ENCODE measurements at regions not wholly inside any gene's neighbourhood (a gene's known extent, or its start where the extent isn't known, plus 50 kb on each side); places are given as distances from the start of the nearest gene placed in this dataset.

- DNase-seq, result peak; percentile 70
Measured at GRCh38 chr16:64823481-64824075, 298.3 kb downstream of the CDH11 start.

GRCh38 chr16:64809876-64810629 is 311.8 kb downstream of the CDH11 start:
- no peak for DNase-seq

GRCh38 chr16:64808474-64808873 is 313.4 kb downstream of the CDH11 start:
- DNase-seq, result peak; percentile 47

- no peak for DNase-seq
Measured at GRCh38 chr16:64791756-64792155, 330.1 kb downstream of the CDH11 start.

GRCh38 chr16:64784635-64785034 is 337.2 kb downstream of the CDH11 start:
- DNase-seq, result no peak

GRCh38 chr16:64782484-64782883 is 339.4 kb downstream of the CDH11 start:
- DNase-seq, result peak; percentile 3

GRCh38 chr16:64780445-64780844 is 341.4 kb downstream of the CDH11 start:
- no peak for DNase-seq

DNA sequence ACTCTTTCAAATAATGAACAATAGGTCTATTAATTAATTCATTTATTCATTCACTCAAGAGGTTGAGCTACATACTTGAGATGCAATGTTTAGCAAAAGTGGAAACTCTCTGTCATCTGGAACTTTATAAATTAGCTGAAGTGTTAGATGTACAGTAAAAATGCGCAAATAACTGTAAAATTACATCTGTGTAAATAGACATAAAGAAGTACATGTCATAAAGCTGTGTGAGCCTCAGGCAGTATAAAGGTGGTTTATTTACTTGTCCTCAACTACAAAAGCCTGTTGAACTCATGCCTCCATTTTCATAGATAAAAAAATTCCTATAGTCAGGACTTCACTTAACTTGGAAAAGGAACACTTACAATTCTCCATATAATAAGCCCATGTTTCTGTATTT is 343.1 kb downstream of the CDH11 start:
- no peak for DNase-seq

DNA sequence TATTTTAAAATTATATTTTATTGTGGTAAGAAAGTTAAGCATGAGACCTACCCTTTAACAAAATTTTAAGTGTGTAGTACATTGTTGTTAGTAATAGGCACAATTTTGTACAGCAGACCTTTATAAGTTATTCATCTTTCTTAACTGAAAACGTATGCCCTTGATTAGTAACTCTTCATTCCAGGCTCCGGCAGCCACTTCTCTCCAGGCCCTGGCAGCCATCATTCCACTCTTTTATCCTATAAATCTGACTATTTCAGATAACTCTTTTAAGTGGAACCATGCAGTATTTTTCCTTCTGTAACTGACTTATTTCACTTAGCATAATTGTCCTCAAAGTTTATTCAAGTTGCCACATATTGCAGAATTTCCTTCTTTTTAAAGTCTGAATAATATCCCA is 348.2 kb downstream of the CDH11 start:
- DNase-seq, result no peak

GRCh38 chr16:64773184-64773583 is 348.7 kb downstream of the CDH11 start:
- no peak for DNase-seq

DNA sequence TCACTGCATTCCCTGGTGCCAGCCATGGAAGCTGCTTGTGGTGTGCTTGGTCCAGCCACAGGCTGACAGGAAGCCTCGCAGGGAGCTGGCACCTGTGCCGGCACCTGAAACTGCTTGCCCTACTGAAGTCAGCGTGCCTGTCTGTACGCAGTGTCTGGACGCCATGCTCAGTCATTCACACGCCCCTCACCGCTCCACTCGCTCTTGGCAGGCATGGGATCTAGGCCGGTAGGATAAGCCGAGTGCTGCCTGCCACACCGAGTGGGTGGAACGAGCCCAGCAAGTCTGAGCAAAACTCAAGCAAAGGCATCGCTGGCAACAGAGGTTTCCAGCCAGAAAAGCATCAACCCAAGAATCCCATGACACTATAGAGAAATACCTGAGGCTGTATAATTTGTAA is 350.6 kb downstream of the CDH11 start:
- no peak for DNase-seq

DNA sequence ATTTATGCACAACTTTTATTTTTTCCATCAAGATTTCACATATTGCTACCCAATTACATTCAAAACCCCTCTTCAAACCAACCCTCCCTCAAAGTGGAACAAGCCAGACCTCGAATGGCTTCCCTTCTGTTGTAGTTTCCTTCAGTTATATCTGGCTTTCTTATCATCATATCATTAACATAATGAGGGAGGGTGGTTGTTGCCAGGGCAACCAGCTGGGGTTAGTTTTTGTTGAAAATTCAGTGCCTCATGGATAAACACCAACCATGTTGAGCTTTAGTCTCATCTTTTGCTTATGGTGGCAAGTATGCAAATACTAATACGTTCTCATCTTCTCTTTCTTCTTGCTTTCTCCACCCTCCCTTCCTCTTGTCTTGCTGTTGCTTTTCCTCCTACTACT is 359.7 kb downstream of the CDH11 start:
- no peak for DNase-seq

- DNase-seq, result no peak
Measured at GRCh38 chr16:64754279-64754678, 367.6 kb downstream of the CDH11 start.

DNA sequence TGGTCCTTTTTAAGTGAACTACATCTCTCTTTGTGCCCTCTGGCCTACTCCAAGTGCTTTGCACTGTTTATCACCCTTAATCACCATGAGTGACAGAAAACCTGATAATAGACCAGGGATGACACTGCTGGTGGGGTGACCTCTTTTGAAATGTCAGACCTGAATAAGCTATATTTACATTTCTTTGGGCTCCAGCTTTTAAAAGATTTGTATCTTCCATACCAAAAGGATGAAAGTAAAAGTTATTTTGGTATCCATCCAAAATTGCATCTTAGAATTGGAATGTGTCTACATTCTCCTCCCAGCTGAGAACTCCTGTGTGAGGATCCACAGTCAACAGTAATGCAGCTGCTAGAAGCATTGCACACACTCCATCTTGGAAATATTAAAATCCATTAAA is 370.0 kb downstream of the CDH11 start:
- DNase-seq, result no peak

GRCh38 chr16:64749346-64749745 is 372.5 kb downstream of the CDH11 start:
- DNase-seq, result no peak

- DNase-seq, result peak; percentile 5
Measured at GRCh38 chr16:64745258-64745930, 376.5 kb downstream of the CDH11 start.

DNA sequence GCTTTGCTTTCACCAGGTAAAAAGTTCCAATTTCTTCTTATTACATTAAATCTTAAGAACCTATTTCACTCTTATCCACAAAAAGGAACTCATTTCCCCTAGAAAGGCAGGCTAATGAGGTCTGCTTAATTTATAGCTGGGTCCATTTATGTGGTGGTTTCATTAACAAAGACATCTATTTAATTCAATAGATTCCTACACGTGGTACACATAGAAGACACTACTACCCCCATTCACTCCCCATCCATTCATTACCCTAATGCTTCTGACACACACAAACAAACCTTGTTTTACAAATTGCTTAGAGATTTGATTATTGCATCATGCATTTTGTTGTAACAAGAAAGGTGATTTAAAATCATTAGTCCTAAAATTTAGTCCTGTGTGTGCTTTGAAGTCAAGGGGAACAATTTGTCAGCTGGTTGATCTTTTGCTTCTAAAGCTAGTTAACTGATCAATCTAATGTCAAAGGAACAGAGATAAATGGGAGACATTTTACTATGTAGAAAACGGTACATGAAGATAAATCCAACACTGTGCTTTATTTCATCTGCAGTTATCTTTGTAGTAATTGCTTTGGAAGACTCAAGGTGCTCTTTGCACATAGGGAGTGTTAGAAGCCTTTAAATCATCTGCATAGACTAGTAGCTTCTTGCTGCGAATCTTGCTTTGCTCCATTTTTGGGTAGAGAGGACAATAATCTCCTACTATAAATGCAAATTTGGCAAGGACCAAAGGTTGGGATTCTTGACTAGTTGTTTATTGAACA is 379.2 kb downstream of the CDH11 start:
- no peak for DNase-seq

- no peak for DNase-seq
Measured at GRCh38 chr16:64740261-64740660, 381.6 kb downstream of the CDH11 start.

DNA sequence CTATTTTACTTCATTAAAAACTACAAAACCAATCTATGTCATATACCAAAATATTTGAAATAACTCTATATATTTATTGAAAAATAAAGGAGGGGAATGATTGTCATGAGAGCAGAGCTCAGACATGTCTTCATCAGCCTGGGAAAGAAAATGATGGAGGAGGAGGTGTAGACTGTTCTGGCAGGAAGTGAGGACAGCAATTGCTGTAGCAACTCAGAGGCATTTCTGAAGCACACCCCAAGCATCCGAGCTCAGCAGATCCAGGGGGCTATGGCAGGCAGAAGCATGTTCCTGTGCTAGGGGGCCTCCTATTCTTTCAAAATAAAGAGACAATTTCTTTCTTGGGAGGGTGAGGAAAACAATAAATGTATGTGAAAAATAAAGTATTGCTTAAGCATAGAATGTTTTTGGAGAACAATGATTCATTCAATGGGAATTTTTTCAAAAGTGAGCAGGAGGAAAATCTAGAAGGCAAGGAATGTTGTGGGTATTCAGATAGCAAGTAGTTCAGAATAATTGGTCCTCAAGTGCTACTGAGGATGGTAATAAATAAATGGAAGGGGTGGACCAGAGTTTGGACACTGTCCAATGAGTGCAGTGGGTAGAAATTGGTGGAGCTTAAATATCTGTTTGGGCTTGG is 383.4 kb downstream of the CDH11 start:
- DNase-seq, result no peak

DNA sequence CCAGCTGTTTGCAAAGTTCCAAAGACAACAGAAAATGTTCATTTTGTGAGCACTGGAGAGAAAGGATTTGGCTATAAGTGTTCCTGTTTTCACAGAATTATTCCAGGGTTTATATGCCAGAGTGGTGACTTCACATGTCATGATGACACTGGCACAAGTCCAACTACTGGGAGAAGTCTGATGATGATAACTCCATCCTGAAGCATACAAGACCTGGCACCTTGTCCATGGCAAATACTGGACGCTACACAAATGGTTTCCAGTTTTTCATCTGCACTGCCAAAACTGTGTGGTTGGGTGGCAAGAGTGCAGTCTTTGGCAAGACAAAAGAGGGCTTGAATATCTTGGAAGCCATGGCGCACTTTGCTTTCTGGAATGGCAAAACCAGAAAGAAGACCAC is 385.0 kb downstream of the CDH11 start:
- no peak for DNase-seq

DNA sequence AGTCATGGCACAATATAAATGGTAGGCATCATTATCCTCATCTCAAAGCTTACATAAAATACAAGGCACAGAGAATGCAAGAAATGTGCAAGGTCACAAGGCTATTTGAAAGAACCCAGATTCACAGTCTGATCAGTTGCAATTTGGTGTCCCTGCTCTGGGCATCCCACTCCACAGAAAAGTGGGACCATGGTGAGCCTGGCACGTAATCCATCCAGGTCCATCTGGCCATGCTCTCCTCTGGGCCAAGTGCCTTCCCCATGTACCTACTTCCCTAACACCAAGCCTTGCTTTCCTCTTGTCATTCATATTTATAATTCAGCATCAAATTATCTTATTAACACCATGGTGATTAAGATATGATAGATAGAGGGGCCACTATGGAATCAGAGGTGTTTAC is 390.0 kb downstream of the CDH11 start:
- no peak for DNase-seq

DNA sequence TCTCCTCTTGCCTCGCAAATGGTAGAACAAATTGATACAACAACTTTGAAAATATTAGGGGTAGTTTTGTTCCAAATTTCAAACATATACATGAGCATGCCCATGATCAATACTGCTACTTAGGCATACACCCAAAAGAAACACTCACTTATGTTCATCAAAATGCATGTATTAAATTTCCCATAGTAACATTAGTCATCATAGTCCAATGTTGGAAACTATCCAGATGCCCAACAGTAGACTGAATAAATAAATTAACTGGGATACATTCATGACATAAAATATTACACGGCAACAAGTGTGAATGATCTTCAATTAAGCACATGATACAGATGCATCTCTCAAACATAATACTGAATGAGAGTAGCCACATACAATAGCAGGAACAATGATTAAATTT is 391.6 kb downstream of the CDH11 start:
- no peak for DNase-seq

Data from tongue (tissue), 1 donor.